NT2/D1 (cell line): ENCODE measurements at regions not wholly inside any gene's neighbourhood (a gene's known extent, or its start where the extent isn't known, plus 50 kb on each side); places are given as distances from the start of the nearest gene placed in this dataset.

Experiments
- DNase-seq: peaks from one replicate; pipeline ENCODE4 v3.0.0-alpha.2; 2011; ENCODE audit warnings: low read depth, low spot score
- H3K27me3 ChIP-seq: 2 replicates; pipeline ENCODE4 v1.6.0; 2011; ENCODE audit warnings: mild to moderate bottlenecking; ENCODE audit not compliant: insufficient read length, insufficient read depth
- H3K36me3 ChIP-seq: 2 replicates; pipeline ENCODE4 v1.6.1; 2011; ENCODE audit warnings: mild to moderate bottlenecking, low read length, mixed read lengths; ENCODE audit not compliant: insufficient read depth, insufficient read length
- H3K4me1 ChIP-seq: 2 replicates; pipeline ENCODE4 v1.5.1; 2011; ENCODE audit not compliant: insufficient read depth, insufficient read length
- H3K4me3 ChIP-seq: 2 replicates; pipeline ENCODE4 v1.5.1; 2011; ENCODE audit warnings: low read depth; ENCODE audit not compliant: insufficient read length
- H3K9ac ChIP-seq: 2 replicates; pipeline ENCODE4 v1.6.0; 2011; ENCODE audit warnings: low read depth; ENCODE audit not compliant: insufficient read length
- H3K9me3 ChIP-seq: 2 replicates; pipeline ENCODE4 v1.5.1; 2011; ENCODE audit warnings: mild to moderate bottlenecking, low read length; ENCODE audit not compliant: insufficient read depth
- SUZ12 ChIP-seq: IDR thresholded peaks from 2 replicates; pipeline ENCODE4 v1.6.1; 2011; ENCODE audit not compliant: insufficient read length, insufficient read depth; ENCODE audit errors: extremely low read depth
- YY1 ChIP-seq: IDR thresholded peaks from 2 replicates; pipeline ENCODE4 v1.6.1; 2011; ENCODE audit not compliant: insufficient read length, insufficient read depth
- ZNF274 ChIP-seq: IDR thresholded peaks from 2 replicates; pipeline ENCODE4 v1.6.1; 2011; ENCODE audit warnings: mild to moderate bottlenecking, low read depth, low read length

DNA sequence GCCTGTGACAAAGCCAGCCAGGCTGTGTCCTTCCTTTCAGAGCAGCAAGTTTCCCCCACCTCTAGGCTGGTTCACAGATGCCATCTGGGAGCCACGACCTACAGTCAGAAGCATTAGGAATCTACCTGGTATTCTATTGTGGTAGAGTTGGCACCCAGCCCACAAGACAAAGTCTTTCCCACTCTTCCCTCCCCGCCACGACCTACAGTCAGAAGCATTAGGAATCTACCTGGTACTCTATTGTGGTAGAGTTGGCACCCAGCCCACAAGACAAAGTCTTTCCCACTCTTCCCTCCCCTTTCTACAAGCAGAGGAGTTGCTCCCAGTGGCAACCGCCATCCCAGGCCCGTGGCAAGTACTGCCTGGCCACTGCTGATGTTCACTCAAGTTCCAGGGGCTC is 157.8 kb upstream of the TNC start:
- H3K4me1 ChIP-seq: peaks cover 4% of the 10 kb centered on the region
- H3K9ac ChIP-seq: no peak overlapping the region
- H3K9me3 ChIP-seq: no peaks in the 10 kb centered on the region
- H3K27me3 ChIP-seq: no peaks in the 10 kb centered on the region
- no peak for TF ChIP-seq SUZ12
- no peak for TF ChIP-seq ZNF274
- TF ChIP-seq YY1: no peak
- no peak overlapping the region for H3K4me3 ChIP-seq
- H3K36me3 ChIP-seq: no peaks in the 10 kb centered on the region
- no peak for DNase-seq

DNA sequence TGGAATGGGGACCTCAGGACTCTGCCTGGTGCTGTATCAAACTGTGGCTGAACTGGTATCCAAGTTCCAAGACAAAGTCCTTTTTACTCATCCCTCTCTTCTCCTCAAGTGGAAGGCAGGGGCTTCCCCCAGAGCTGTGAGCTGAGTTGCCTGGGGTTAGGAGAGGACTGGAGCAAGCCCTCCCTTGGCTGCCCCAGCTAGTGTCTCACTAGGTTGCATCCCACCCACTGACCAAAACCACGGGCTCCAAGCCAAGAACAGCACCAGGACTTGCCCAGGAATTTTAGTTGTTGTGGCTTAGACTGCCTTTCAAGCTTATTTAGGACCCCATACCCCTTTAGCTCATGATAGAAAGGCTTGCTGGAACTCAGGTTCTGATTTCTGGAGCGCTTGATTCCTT is 158.7 kb upstream of the TNC start:
- Histone ChIP-seq H3K4me1 (peaks cover 4% of the 10 kb centered on the region), H3K27me3 (no peaks in the 10 kb centered on the region), H3K9me3 (no peaks in the 10 kb centered on the region), H3K4me3 (no peak overlapping the region), H3K9ac (no peak overlapping the region), H3K36me3 (no peaks in the 10 kb centered on the region)
- DNase-seq: no peak
- TF ChIP-seq YY1 (no peak), ZNF274 (no peak), SUZ12 (no peak)

DNA sequence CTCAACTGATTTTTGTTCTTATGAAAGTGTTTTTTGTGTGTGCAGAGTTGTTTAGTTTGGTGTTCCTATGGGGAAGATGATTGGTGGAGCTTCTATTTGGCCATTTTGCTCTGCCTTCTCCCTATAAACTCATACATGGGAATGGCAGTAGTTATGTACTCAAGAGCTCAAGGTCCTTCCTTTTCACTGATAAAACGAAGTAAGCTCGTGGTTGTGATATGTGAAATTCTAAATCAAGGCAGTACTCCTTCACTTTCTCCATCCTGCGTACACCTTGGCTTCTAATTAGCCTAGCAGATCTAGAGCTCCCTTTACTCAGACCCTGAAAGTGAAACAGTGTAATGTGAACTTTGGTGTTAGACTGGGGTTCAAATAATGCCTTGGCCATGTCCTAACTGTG is 159.3 kb upstream of the TNC start:
- H3K27me3 ChIP-seq: no peaks in the 10 kb centered on the region
- no peaks in the 10 kb centered on the region for H3K9me3 ChIP-seq
- DNase-seq: no peak
- H3K4me1 ChIP-seq: peaks cover 4% of the 10 kb centered on the region
- H3K36me3 ChIP-seq: no peaks in the 10 kb centered on the region
- no peak overlapping the region for H3K4me3 ChIP-seq
- TF ChIP-seq YY1 (no peak), SUZ12 (no peak), ZNF274 (no peak)
- no peak overlapping the region for H3K9ac ChIP-seq

DNA sequence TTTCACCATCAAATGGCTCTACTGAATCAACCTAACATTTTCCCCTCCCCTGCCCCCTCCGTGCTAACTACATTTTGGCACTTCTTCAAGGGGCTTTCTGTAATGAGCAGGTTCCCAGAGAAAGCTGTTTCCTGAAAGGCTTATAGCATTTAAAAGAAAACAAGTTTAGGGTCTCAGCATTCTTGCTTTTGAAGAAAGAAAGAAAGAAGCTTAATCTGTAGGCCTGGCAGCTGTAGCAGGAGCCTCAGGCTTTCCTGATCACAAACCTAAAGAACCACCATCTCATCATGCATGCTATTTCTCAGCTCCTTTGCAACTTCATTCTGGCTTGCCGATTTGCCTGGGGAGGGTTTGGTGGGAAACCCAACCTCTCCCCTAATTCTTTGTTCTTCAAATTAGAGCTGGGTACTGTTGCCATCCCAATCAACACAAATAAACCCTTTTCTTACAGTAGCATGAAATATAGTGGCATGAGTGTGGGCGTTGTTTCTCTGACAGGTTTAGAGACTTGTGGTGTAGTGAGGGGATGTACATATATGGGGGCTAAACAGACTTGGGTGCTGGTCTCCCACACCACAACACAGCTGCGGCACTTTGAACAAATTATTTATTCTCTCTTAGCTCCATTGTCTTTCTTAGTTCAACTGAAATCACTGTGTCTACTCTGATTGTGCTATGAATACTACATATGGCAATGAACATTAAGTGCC is 160.5 kb upstream of the TNC start:
- Histone ChIP-seq H3K27me3 (no peaks in the 10 kb centered on the region), H3K9ac (no peak overlapping the region), H3K4me3 (no peak overlapping the region), H3K9me3 (no peaks in the 10 kb centered on the region), H3K4me1 (peaks cover 4% of the 10 kb centered on the region), H3K36me3 (no peaks in the 10 kb centered on the region)
- TF ChIP-seq ZNF274 (no peak), SUZ12 (no peak), YY1 (no peak)
- peak; percentile 49 for DNase-seq

DNA sequence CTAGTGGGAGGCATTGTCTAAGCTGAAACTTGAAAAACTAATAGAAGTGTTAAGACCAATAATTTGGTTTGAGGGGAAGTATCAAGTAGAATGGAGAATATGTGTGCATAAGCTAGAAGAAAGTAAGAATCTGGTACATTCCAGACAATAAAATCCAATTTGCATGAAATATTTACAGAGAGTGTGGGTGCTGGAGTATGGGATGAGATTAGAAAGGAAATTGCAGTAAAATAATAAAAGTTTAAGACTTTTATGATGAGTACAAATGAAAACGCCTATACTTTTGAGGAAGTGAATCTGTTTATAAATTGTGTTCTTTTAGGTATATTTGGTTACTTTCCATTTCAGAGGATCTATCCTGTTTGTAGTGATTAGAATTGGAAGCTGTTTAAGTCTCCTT is 165.4 kb upstream of the TNC start:
- no peak overlapping the region for H3K9ac ChIP-seq
- H3K27me3 ChIP-seq: no peaks in the 10 kb centered on the region

DNA sequence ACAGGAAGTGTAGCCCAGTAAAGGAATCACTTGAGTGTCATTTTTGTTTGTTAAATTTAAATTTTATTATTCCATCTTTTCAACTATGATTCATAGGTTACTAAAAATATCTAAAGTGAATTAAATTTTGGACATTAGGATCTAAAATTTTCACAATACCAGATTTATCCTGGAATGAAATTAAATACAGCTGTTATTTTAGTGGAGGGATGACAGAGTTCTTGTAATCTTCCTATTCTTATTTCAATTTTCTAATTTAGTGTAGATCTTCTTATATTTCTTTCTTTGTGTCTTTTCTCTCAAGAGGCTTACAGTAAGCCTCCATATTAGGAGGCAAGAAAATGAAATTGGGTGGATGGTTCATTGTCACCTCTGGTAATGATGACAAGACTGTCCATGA is 167.9 kb upstream of the TNC start:
- TF ChIP-seq YY1 (no peak), ZNF274 (no peak), SUZ12 (no peak)
- Histone ChIP-seq H3K9me3 (peaks cover 5% of the 10 kb centered on the region), H3K4me3 (no peak overlapping the region), H3K9ac (no peak overlapping the region), H3K36me3 (no peaks in the 10 kb centered on the region), H3K4me1 (no peaks in the 10 kb centered on the region), H3K27me3 (no peaks in the 10 kb centered on the region)
- no peak for DNase-seq

More for the DNA sequence above, 165.4 kb upstream of the TNC start:
- no peaks in the 10 kb centered on the region for H3K9me3 ChIP-seq
- no peaks in the 10 kb centered on the region for H3K36me3 ChIP-seq
- no peak overlapping the region for H3K4me3 ChIP-seq
- DNase-seq: no peak
- H3K4me1 ChIP-seq: peaks cover 4% of the 10 kb centered on the region
- TF ChIP-seq SUZ12: no peak
- TF ChIP-seq YY1: no peak
- TF ChIP-seq ZNF274: no peak

DNA sequence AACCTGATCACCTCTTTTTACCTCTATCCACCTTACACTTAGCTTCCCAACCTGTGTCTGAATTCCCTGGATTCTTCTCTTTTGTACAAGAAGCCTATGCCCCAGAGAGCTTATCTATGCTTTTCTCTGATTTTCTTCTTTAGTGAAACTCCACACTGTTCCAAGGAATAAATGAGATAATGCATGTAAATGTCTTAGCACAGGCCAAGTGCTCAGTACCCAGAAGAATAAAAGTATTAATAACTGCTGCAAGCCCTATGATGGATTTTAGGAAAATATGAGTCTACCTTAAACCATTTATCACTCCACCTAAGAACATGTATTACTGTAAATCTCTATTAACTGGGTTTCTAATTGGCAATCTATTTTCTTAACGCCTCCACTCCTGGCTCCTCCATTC is 168.5 kb upstream of the TNC start:
- DNase-seq: no peak
- Histone ChIP-seq H3K9ac (no peak overlapping the region), H3K9me3 (peaks cover 5% of the 10 kb centered on the region), H3K4me1 (no peaks in the 10 kb centered on the region), H3K4me3 (no peak overlapping the region), H3K27me3 (no peaks in the 10 kb centered on the region), H3K36me3 (no peaks in the 10 kb centered on the region)
- TF ChIP-seq YY1 (no peak), ZNF274 (no peak), SUZ12 (no peak)
